Neutrophil (primary cell): ENCODE measurements at regions not wholly inside any gene's neighbourhood (a gene's known extent, or its start where the extent isn't known, plus 50 kb on each side); places are given as distances from the start of the nearest gene placed in this dataset.

Experiments used
- H3K27ac ChIP-seq: fragments of 200-600 bp; sonication (generic); 2 replicates; pipeline ENCODE4 v1.5.1; 2016; ENCODE audit warnings: mild to moderate bottlenecking, moderate library complexity
- H3K27me3 ChIP-seq: fragments of 200-600 bp; sonication (generic); 2 replicates; pipeline ENCODE4 v1.6.0; 2016; ENCODE audit warnings: mild to moderate bottlenecking
- H3K36me3 ChIP-seq: fragments of 200-600 bp; sonication (generic); 2 replicates; pipeline ENCODE4 v1.5.1; 2017
- H3K4me1 ChIP-seq, 2 experiments: fragments of 200-600 bp in 1 of 2; sonication (generic) in 1 of 2; 1 replicate in 1 of 2; 2 replicates in 1 of 2; pipeline versions ENCODE4 v1.5.1 to v1.6.1; 2013 to 2016; ENCODE audit warnings: low read depth in 1 of 2, low read length in 1 of 2, mild to moderate bottlenecking in 1 of 2, moderate library complexity in 1 of 2; ENCODE audit not compliant: control insufficient read depth in 1 of 2, insufficient read depth in 1 of 2
- H3K4me3 ChIP-seq, 2 experiments: fragments of 200-600 bp in 1 of 2; sonication (generic) in 1 of 2; 1 replicate in 1 of 2; 2 replicates in 1 of 2; pipeline ENCODE4 v1.5.1; 2013 to 2016; ENCODE audit warnings: low read depth in 1 of 2, low read length in 1 of 2, mild to moderate bottlenecking in 1 of 2, moderate library complexity in 1 of 2
- H3K9me3 ChIP-seq: fragments of 200-600 bp; sonication (generic); 2 replicates; pipeline ENCODE4 v1.5.1; 2016
- TF ChIP-seq, protein P1 (sequence below): fragments of 200-600 bp; sonication (generic); IDR thresholded peaks from 2 replicates; pipeline ENCODE4 v1.5.1; 2016; ENCODE audit warnings: antibody characterized with exemption

DNA sequence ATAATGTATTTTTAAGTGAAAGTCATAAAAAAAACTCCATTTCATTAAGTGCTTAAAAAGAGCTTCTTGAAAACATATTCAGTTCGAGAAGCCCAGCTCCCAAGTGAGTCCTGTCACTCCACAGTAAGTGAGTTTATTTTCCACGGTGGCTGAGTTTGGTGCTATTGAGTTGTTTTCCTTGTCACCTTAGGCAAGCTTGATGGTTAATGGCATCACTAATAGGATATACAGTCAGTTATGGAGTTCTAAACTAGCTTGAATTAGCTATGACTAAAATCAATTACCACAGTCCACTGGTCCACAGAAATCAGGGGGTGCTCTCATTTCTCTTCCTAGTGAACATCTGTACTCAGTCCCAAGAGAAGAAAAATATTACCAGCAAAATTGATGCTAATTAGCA is 1526.2 kb upstream of the IGFBP7 start:
- no peaks in the 10 kb centered on the region for H3K27me3 ChIP-seq
- TF ChIP-seq, protein P1, sequence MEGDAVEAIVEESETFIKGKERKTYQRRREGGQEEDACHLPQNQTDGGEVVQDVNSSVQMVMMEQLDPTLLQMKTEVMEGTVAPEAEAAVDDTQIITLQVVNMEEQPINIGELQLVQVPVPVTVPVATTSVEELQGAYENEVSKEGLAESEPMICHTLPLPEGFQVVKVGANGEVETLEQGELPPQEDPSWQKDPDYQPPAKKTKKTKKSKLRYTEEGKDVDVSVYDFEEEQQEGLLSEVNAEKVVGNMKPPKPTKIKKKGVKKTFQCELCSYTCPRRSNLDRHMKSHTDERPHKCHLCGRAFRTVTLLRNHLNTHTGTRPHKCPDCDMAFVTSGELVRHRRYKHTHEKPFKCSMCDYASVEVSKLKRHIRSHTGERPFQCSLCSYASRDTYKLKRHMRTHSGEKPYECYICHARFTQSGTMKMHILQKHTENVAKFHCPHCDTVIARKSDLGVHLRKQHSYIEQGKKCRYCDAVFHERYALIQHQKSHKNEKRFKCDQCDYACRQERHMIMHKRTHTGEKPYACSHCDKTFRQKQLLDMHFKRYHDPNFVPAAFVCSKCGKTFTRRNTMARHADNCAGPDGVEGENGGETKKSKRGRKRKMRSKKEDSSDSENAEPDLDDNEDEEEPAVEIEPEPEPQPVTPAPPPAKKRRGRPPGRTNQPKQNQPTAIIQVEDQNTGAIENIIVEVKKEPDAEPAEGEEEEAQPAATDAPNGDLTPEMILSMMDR = no peak
- H3K4me3 ChIP-seq = no peak overlapping the region
- no peaks in the 10 kb centered on the region for H3K36me3 ChIP-seq
- H3K4me1 ChIP-seq = no peaks in the 10 kb centered on the region
- no peak overlapping the region for H3K27ac ChIP-seq
- H3K9me3 ChIP-seq = no peaks in the 10 kb centered on the region

GRCh38 chr4:58617226-58617625 is 1507.0 kb upstream of the IGFBP7 start:
- Histone ChIP-seq H3K4me3 (no peak overlapping the region), H3K27ac (no peak overlapping the region), H3K4me1 (no peaks in the 10 kb centered on the region), H3K36me3 (no peaks in the 10 kb centered on the region), H3K27me3 (no peaks in the 10 kb centered on the region), H3K9me3 (no peaks in the 10 kb centered on the region)
- TF ChIP-seq, protein P1 = no peak

- Histone ChIP-seq H3K9me3 (no peaks in the 10 kb centered on the region), H3K4me1 (no peaks in the 10 kb centered on the region), H3K27ac (no peak overlapping the region), H3K36me3 (no peaks in the 10 kb centered on the region), H3K27me3 (no peaks in the 10 kb centered on the region), H3K4me3 (no peak overlapping the region)
- TF ChIP-seq, protein P1 = no peak
These were observed 1500.8 kb upstream of the IGFBP7 start for GRCh38 chr4:58611012-58611411.

GRCh38 chr4:58606303-58606702 is 1496.1 kb upstream of the IGFBP7 start:
- TF ChIP-seq, protein P1 = no peak
- H3K4me1 ChIP-seq = no peaks in the 10 kb centered on the region
- H3K27ac ChIP-seq = no peak overlapping the region
- H3K27me3 ChIP-seq = no peaks in the 10 kb centered on the region
- no peaks in the 10 kb centered on the region for H3K36me3 ChIP-seq
- H3K4me3 ChIP-seq = no peak overlapping the region
- no peaks in the 10 kb centered on the region for H3K9me3 ChIP-seq

DNA sequence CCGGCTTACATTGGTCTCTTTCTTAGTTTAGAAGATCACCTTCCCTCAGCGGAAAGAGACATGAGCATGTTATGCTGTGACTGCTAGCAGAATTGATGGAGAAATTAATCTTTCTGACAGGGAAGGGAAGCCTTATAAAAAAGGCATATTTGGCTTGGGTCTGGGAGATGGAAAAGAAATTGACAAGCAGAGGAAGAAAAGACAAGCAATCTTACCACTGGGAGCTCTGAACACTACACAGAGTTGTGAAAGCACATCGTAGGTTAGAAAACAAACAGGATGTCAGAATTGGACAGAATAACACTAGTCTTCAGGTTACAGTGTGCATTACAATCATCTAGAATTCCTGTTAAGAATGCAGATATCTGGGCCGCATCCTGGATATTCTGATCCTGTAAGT is 1493.8 kb upstream of the IGFBP7 start:
- Histone ChIP-seq H3K27me3 (no peaks in the 10 kb centered on the region), H3K4me3 (no peak overlapping the region), H3K9me3 (no peaks in the 10 kb centered on the region), H3K36me3 (no peaks in the 10 kb centered on the region), H3K4me1 (no peaks in the 10 kb centered on the region), H3K27ac (no peak overlapping the region)
- TF ChIP-seq, protein P1 = no peak
